ENCODE measurements at regions not wholly inside any gene's neighbourhood (a gene's known extent, or its start where the extent isn't known, plus 50 kb on each side); places are given as distances from the start of the nearest gene placed in this dataset.

- TF ChIP-seq POLR2A (IDR thresholded peaks at IDR 0.05; ENCODE audit: low read depth, low read length) (no peak), GATA2 (IDR thresholded peaks at IDR 0.05; ENCODE audit: insufficient read depth, insufficient read length, low read depth, low read length) (no peak), CTCF (IDR thresholded peaks at IDR 0.05; ENCODE audit: extremely low read depth in 1 of 2, insufficient read depth in 1 of 2, low read depth in 1 of 2, low read length in 2 of 2) (no peak), MAX (IDR thresholded peaks at IDR 0.05; ENCODE audit: insufficient read depth, insufficient read length) (no peak), FOS (IDR thresholded peaks at IDR 0.05; ENCODE audit: borderline replicate concordance, insufficient read depth, low read length) (no peak), POLR2AphosphoS5 (IDR thresholded peaks at IDR 0.05; ENCODE audit: insufficient read depth, low read depth, low read length) (no peak), EZH2 (IDR thresholded peaks at IDR 0.05; ENCODE audit: borderline replicate concordance, low read depth, low read length, severe bottlenecking) (no peak), MYC (IDR thresholded peaks at IDR 0.05; ENCODE audit: low read depth, low read length) (no peak), JUN (IDR thresholded peaks at IDR 0.05; ENCODE audit: borderline replicate concordance, insufficient read depth, insufficient read length, low read depth) (no peak)
- DNase-seq (ENCODE audit: low read depth, low spot score) (no peak), FAIRE-seq (no peak)
- Histone ChIP-seq H3K4me3 (replicated peaks in 1 of 3; ENCODE audit: insufficient read depth in 1 of 3, low read depth in 1 of 3, low read length in 3 of 3) (no peak overlapping the region), H3K4me1 (ENCODE audit: control insufficient read depth, extremely low read depth, insufficient read depth, low read length) (no peaks in the 10 kb centered on the region), H3K27ac (ENCODE audit: insufficient read depth, low read depth, low read length) (no peak overlapping the region), H3K9me3 (replicated peaks; ENCODE audit: control insufficient read depth, insufficient read depth, low read length) (no peaks in the 10 kb centered on the region), H3K9me1 (replicated peaks; ENCODE audit: control insufficient read depth, extremely low read depth, insufficient read depth, low read length) (no peaks in the 10 kb centered on the region), H3K79me2 (ENCODE audit: control insufficient read depth, insufficient read depth, low read length) (no peaks in the 10 kb centered on the region), H3K27me3 (ENCODE audit: control insufficient read depth in 2 of 2, insufficient read depth in 2 of 2, low read length in 2 of 2) (no peaks in the 10 kb centered on the region), H4K20me1 (replicated peaks; ENCODE audit: control insufficient read depth, extremely low read depth, insufficient read depth, low read length) (no peaks in the 10 kb centered on the region), H2AFZ (ENCODE audit: low read depth, low read length) (no peak overlapping the region), H3K9ac (replicated peaks; ENCODE audit: extremely low read depth, insufficient read depth, low read length) (no peak overlapping the region), H3K36me3 (ENCODE audit: control insufficient read depth in 2 of 2, extremely low read depth in 1 of 2, insufficient read depth in 2 of 2, low read length in 2 of 2) (no peaks in the 10 kb centered on the region), H3K4me2 (ENCODE audit: insufficient read depth, low read length) (no peak overlapping the region)
- dilution Hi-C loops (cut with MboI; ENCODE audit: extremely low pct_ligation_motif_present, low sequenced_read_pairs) = no loop called here
- ChIA-PET CTCF (no interaction called here), POLR2A (no interaction called here)
- intact Hi-C loops (cut with micrococcal nuclease) = no loop called here
- BruUV-seq (replicated peaks) = no TSS peak
These were observed 122.7 kb upstream of the IGF1 start for GRCh38 chr12:102603021-102603420.

All from endothelial cell of umbilical vein (primary cell).